ENCODE measurements at regions not wholly inside any gene's neighbourhood (a gene's known extent, or its start where the extent isn't known, plus 50 kb on each side); places are given as distances from the start of the nearest gene placed in this dataset.

GRCh38 chr13:58979851-58980250, 1183.9 kb downstream of the DIAPH3 start:
- Mint-ChIP-seq H3K36me3 (ENCODE audit: insufficient read depth in 1 of 3, low read depth in 3 of 3) (peaks cover 0 to 17% (median 11%) of the 10 kb centered on the region in 3 experiments; a peak in 5 of 7 replicates), H3K27me3 (ENCODE audit: low read depth) (no peaks in the 10 kb centered on the region), H3K4me3 (no peak overlapping the region), H3K9me3 (peaks cover 12 to 16% of the 10 kb centered on the region in 2 experiments), H3K4me1 (no peaks in the 10 kb centered on the region), H3K27ac (no peak overlapping the region)
- Histone ChIP-seq H3K4ac (ENCODE audit: low read depth, low read length) (no peak overlapping the region), H3K79me2 (ENCODE audit: insufficient read depth, low read length) (no peaks in the 10 kb centered on the region), H4K5ac (ENCODE audit: insufficient read length, low read depth, low read length) (no peak overlapping the region), H2AK5ac (ENCODE audit: insufficient read length, low read length) (no peak overlapping the region), H3K56ac (ENCODE audit: insufficient read length, low read depth, low read length) (no peak overlapping the region), H4K91ac (ENCODE audit: insufficient read length, low read depth, low read length) (no peak overlapping the region), H4K8ac (replicated peaks; ENCODE audit: insufficient read length, low read depth, low read length) (no peak overlapping the region), H3K4me1 (ENCODE audit: insufficient read depth, low read length) (no peaks in the 10 kb centered on the region), H2AFZ (ENCODE audit: low read length) (no peak overlapping the region), H2BK15ac (ENCODE audit: low read depth, low read length) (no peak overlapping the region), H3K14ac (ENCODE audit: insufficient read depth, low read length) (no peak overlapping the region), H3K79me1 (ENCODE audit: insufficient read depth, low read depth, low read length, poor library complexity, severe bottlenecking) (no peaks in the 10 kb centered on the region), H3K18ac (ENCODE audit: insufficient read length, low read depth, low read length) (no peak overlapping the region), H3K9ac (ENCODE audit: extremely low read depth, insufficient read length, low read length) (no peak overlapping the region), H3K27me3 (ENCODE audit: insufficient read depth, low read length) (no peaks in the 10 kb centered on the region), H3T11ph (ENCODE audit: low read length) (no peak overlapping the region), H2BK12ac (ENCODE audit: insufficient read length, low read depth, low read length) (no peak overlapping the region), H2BK5ac (ENCODE audit: insufficient read length, low read length) (no peak overlapping the region), H4K20me1 (ENCODE audit: control insufficient read depth, insufficient read depth, insufficient read length) (no peaks in the 10 kb centered on the region), H3K23ac (ENCODE audit: insufficient read length, low read depth, low read length) (no peak overlapping the region), H3K4me2 (ENCODE audit: insufficient read depth, insufficient read length, low read length) (no peak overlapping the region), H2BK20ac (ENCODE audit: low read depth, low read length, poor library complexity, severe bottlenecking) (no peak overlapping the region), H3K27ac (ENCODE audit: insufficient read length, low read depth, low read length) (no peak overlapping the region), H3K23me2 (ENCODE audit: insufficient read length, low read depth, low read length, poor library complexity, severe bottlenecking) (no peaks in the 10 kb centered on the region), H3K9me3 (ENCODE audit: control insufficient read depth, low read depth, low read length) (no peaks in the 10 kb centered on the region), H2BK120ac (ENCODE audit: low read depth, low read length, poor library complexity, severe bottlenecking) (no peak overlapping the region)
- DNase-seq: no peak
- no CpG with 5 or more reads among the region's 2 CpGs for WGBS (ENCODE audit: extremely low coverage, insufficient read length, low lambda C conversion rate)
- TF ChIP-seq CTCF (conservative IDR thresholded peaks at IDR 0.05): no peak
